HEK293T (cell line): ENCODE measurements at regions not wholly inside any gene's neighbourhood (a gene's known extent, or its start where the extent isn't known, plus 50 kb on each side); places are given as distances from the start of the nearest gene placed in this dataset.

Source experiments
- CTCF ChIA-PET: fragments of 350-600 bp; formaldehyde crosslinking; extraction: SDS; loops from one replicate; lab custom pipeline; 2021; ENCODE audit warnings: antibody characterized with exemption, inconsistent platforms; lab: Yijun Ruan, JAX
- POLR2A ChIA-PET: fragments of 350-600 bp; formaldehyde crosslinking; extraction: SDS; loops from one replicate; lab custom pipeline; 2020; ENCODE audit warnings: antibody characterized with exemption, inconsistent platforms; lab: Yijun Ruan, JAX
- DNase-seq: peaks from one replicate; pipeline ENCODE4 v3.0.0; 2012; ENCODE audit warnings: mixed read lengths; ENCODE audit errors: extremely low spot score
- ARNT ChIP-seq: fragments of 450-650 bp; IDR thresholded peaks from 2 replicates; pipeline ENCODE4 v1.6.1; 2017; ENCODE audit warnings: mild to moderate bottlenecking
- BHLHE40 ChIP-seq: fragments of 450-650 bp; IDR thresholded peaks from 2 replicates; pipeline ENCODE4 v1.6.1; 2016; ENCODE audit warnings: mild to moderate bottlenecking, moderate library complexity, borderline replicate concordance
- CTBP1 ChIP-seq: fragments of 450-650 bp; IDR thresholded peaks from 2 replicates; pipeline ENCODE4 v1.6.1; 2016; ENCODE audit warnings: borderline replicate concordance
- ELF4 ChIP-seq: fragments of 450-650 bp; IDR thresholded peaks from 2 replicates; pipeline ENCODE4 v1.6.1; 2017; ENCODE audit warnings: antibody characterized with exemption
- FOXA1 ChIP-seq: fragments of 450-650 bp; IDR thresholded peaks from 2 replicates; pipeline ENCODE4 v1.6.1; 2016; ENCODE audit warnings: mild to moderate bottlenecking
- FOXK2 ChIP-seq: fragments of 450-650 bp; IDR thresholded peaks from 2 replicates; pipeline ENCODE4 v1.6.1; 2016; ENCODE audit warnings: mild to moderate bottlenecking
- FOXM1 ChIP-seq: fragments of 450-650 bp; IDR thresholded peaks from 2 replicates; pipeline ENCODE4 v1.6.1; 2017; ENCODE audit warnings: mild to moderate bottlenecking, borderline replicate concordance
- HDGF ChIP-seq: fragments of 450-650 bp; IDR thresholded peaks from 2 replicates; pipeline ENCODE4 v1.6.1; 2017; ENCODE audit warnings: antibody characterized with exemption, borderline replicate concordance
- L3MBTL2 ChIP-seq: fragments of 450-650 bp; conservative IDR thresholded peaks from 2 replicates; pipeline ENCODE4 v1.6.1; 2016; ENCODE audit warnings: mild to moderate bottlenecking
- LEF1 ChIP-seq: fragments of 450-650 bp; IDR thresholded peaks from 2 replicates; pipeline ENCODE4 v1.6.1; 2017; ENCODE audit warnings: mild to moderate bottlenecking, borderline replicate concordance
- NFRKB ChIP-seq: fragments of 450-650 bp; IDR thresholded peaks from 2 replicates; pipeline ENCODE4 v1.6.1; 2016; ENCODE audit warnings: mild to moderate bottlenecking, moderate library complexity
- PKNOX1 ChIP-seq: fragments of 450-650 bp; IDR thresholded peaks from 2 replicates; pipeline ENCODE4 v1.6.1; 2016
- SP1 ChIP-seq: fragments of 450-650 bp; IDR thresholded peaks from 2 replicates; pipeline ENCODE4 v1.6.1; 2017
- SUZ12 ChIP-seq: fragments of 450-650 bp; IDR thresholded peaks from 2 replicates; pipeline ENCODE4 v1.6.1; 2016; ENCODE audit warnings: mild to moderate bottlenecking
- TARDBP ChIP-seq: fragments of 450-650 bp; IDR thresholded peaks from 2 replicates; pipeline ENCODE4 v1.6.1; 2016
- ZNF384 ChIP-seq: fragments of 450-650 bp; IDR thresholded peaks from 2 replicates; pipeline ENCODE4 v1.6.1; 2016

GRCh38 chr13:31649766-31650165 is 89.6 kb upstream of the RXFP2 start:
- DNase-seq, result no peak
- ChIA-PET POLR2A (no interaction called here), CTCF (no interaction called here)
- TF ChIP-seq NFRKB (no peak), CTBP1 (no peak), FOXA1 (no peak), TARDBP (no peak), LEF1 (no peak), PKNOX1 (no peak)

DNA sequence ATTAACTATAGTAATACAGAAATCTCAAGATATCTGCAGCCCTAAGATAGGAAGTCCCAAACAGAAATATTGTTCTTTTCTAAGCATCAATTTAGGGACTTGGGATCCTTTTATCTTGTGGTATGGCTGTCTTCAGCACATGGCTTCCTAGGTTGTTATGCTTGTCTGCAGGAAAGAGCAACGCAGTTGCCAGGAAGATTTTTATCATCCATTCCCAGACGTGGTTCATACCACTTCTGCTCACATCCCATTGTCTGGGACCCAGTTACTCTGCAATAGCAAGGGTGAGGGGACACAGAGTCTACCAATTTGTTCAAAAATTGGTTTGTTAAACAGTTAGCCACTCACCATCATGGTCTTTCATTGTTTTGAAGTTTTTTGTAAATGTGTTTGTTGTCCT is 85.6 kb upstream of the RXFP2 start:
- ChIA-PET POLR2A (no interaction called here), CTCF (no interaction called here)
- no peak for DNase-seq
- TF ChIP-seq CTBP1, result no peak
- no peak for TF ChIP-seq ARNT
- no peak for TF ChIP-seq ZNF384
- TF ChIP-seq TARDBP, result no peak
- TF ChIP-seq ELF4, result no peak
- no peak for TF ChIP-seq PKNOX1
- no peak for TF ChIP-seq NFRKB

DNA sequence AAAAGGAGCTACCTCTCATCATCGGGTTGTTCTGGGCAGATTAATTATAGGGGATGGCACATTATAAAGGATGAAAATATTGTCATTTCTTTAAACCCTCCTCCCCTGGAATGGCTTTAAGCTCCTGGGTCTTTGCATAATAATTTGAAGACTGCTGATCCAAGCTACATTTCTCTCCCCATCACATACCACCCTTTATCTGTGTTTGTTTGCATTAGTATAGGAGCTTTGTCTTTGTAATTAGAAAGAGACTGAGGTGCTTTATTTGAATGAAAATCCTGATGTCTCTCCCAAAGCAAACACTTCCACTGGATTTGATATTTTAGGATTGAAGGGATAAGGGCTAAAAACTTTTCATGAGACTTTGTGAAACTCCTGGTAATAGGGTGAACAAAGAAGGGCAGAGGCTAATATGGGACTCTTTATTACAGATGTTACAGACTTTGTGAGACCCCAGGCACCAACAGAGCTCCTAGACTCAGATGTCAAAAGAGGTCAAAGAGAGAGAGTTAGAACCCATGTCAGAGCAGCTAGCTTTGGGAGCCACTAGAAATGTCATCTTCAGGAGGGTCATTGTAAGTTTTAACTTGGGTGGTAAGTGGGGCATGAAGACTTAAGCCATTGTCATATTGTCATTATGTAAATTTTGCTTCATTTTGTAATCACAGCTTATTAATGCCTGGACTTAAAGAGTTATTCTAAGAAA is 75.3 kb upstream of the RXFP2 start:
- POLR2A ChIA-PET, result no interaction called here
- TF ChIP-seq HDGF (no peak), SUZ12 (no peak), LEF1 (no peak), FOXM1 (no peak), ARNT (no peak), CTBP1 (no peak), PKNOX1 (no peak), FOXK2 (no peak)

DNA sequence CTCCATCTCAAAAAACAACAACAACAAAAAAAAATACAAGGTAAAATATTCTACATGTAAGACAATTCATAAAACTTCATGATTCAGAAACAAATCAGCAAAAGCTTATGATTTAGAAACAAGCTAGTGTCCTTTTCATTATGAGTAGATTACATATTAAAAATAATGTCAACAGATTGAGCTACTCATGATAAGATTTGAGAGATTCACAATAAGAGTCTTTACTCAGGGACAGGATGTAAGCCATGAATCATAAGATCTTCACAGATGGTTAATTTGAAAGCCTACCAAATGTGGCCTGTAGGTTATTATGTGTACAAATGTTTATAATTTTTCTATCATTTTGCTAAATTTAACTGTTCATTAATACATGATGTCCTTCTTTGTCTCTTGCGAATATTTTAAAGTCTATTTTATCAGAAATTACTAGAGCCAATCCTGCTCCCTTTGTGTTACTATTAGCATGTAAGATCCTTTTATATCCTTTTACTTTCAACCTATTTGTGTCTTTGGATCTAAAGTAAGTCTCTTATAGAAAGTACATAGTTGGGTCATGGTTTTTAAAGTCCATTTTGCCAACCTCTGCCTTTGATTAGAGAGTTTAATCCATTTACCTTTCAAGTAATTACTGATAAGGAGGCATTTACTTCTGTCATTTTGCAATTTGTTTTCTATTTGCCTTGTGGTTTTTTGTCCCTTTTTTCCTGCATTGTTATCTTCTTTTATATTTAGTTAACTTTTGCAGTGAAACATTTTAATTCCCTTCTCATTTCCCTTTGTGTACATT is 68.3 kb upstream of the RXFP2 start:
- no peak for DNase-seq
- ChIA-PET POLR2A (no interaction called here), CTCF (no interaction called here)
- TF ChIP-seq CTBP1 (no peak), FOXK2 (no peak), ELF4 (no peak), FOXA1 (no peak), L3MBTL2 (no peak), BHLHE40 (no peak)

More for the DNA sequence above, 75.3 kb upstream of the RXFP2 start:
- DNase-seq, result no peak
- CTCF ChIA-PET, result no interaction called here

DNA sequence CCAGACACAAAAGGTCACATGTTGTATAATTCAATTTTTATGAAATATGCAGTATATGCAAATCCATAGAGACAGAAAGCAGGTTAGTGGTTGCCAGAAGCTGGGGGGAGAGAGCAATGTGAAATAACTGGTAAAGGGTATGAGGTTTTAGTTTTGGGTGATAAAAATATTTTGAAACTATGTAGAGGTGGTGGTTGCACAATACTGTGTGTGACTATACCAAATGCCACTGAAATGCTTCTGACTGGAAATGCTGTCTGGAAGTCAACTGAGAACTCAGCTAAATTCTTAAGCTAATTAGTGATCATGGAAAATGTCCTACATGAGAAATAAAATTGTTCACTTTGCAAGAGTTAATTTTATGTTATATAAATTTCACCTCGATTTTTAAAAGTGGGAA is 65.3 kb upstream of the RXFP2 start:
- no peak for TF ChIP-seq SP1
- TF ChIP-seq ARNT, result no peak
- TF ChIP-seq TARDBP, result no peak
- no peak for TF ChIP-seq FOXA1
- TF ChIP-seq ELF4, result no peak
- TF ChIP-seq NFRKB, result no peak
- no peak for TF ChIP-seq BHLHE40
- no peak for TF ChIP-seq CTBP1
- TF ChIP-seq SUZ12, result no peak
- no peak for TF ChIP-seq HDGF
- TF ChIP-seq FOXK2, result no peak
- TF ChIP-seq ZNF384, result no peak
- ChIA-PET POLR2A (no interaction called here), CTCF (no interaction called here)
- DNase-seq, result no peak

- CTCF ChIA-PET, result no interaction called here
- no peak for DNase-seq
- no peak for TF ChIP-seq SUZ12
- TF ChIP-seq LEF1, result no peak
- TF ChIP-seq SP1, result no peak
- TF ChIP-seq FOXA1, result no peak
- TF ChIP-seq CTBP1, result no peak
- TF ChIP-seq ZNF384, result no peak
- no peak for TF ChIP-seq ARNT
- TF ChIP-seq FOXK2, result no peak
- TF ChIP-seq ELF4, result no peak
- POLR2A ChIA-PET, result no interaction called here
Observed at GRCh38 chr13:31675440-31675953, 63.8 kb upstream of the RXFP2 start.
